ENCODE measurements at regions not wholly inside any gene's neighbourhood (a gene's known extent, or its start where the extent isn't known, plus 50 kb on each side); places are given as distances from the start of the nearest gene placed in this dataset.

DNA sequence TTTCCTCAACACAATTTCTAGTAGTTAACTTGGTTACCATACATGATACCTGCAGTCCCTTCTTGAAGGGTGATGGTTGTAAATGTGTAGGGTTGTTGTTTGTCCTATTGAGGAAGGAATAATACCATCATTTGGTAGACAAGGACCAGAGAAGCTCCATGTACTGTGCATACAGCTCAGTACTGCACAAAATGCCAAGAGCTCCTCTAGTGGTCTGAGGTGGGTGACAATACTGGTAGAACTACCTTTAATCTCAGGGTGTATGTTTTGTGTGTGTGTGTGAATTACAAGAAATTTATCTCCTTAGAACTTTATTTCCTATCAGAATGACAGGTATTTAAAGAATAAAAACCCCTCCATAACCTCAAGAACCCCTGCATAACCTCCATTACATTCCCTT lies 575.3 kb downstream of the TMTC2 start:
- TF ChIP-seq, protein P1, sequence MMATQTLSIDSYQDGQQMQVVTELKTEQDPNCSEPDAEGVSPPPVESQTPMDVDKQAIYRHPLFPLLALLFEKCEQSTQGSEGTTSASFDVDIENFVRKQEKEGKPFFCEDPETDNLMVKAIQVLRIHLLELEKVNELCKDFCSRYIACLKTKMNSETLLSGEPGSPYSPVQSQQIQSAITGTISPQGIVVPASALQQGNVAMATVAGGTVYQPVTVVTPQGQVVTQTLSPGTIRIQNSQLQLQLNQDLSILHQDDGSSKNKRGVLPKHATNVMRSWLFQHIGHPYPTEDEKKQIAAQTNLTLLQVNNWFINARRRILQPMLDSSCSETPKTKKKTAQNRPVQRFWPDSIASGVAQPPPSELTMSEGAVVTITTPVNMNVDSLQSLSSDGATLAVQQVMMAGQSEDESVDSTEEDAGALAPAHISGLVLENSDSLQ (IDR thresholded peaks at IDR 0.05): no peak
- TF ChIP-seq ARNT (IDR thresholded peaks at IDR 0.05): no peak
- no peak for TF ChIP-seq HDGF (IDR thresholded peaks at IDR 0.05; ENCODE audit: borderline replicate concordance)
- no peak for TF ChIP-seq BHLHE40 (IDR thresholded peaks at IDR 0.05; ENCODE audit: borderline replicate concordance)
- TF ChIP-seq SUZ12 (IDR thresholded peaks at IDR 0.05): no peak
